BJ (cell line): ENCODE measurements at regions not wholly inside any gene's neighbourhood (a gene's known extent, or its start where the extent isn't known, plus 50 kb on each side); places are given as distances from the start of the nearest gene placed in this dataset.

Experiments used
- CTCF ChIA-PET: fragments of 350-600 bp; formaldehyde crosslinking; extraction: SDS; loops from one replicate; lab custom pipeline; 2021; ENCODE audit warnings: antibody characterized with exemption, inconsistent platforms; lab: Yijun Ruan, JAX
- POLR2A ChIA-PET: fragments of 300-600 bp; sonication (Branson Sonifier 250); formaldehyde crosslinking; extraction: SDS; loops from one replicate; lab custom pipeline; 2021; ENCODE audit warnings: antibody characterized with exemption; lab: Charles Lee
- DNase-seq: peaks from one replicate; pipeline ENCODE4 v3.0.0-alpha.2; 2011; ENCODE audit warnings: low read depth
- H3K27me3 ChIP-seq: 2 replicates; pipeline ENCODE4 v1.6.0; 2011; ENCODE audit warnings: low read length; ENCODE audit not compliant: control insufficient read depth, insufficient read depth
- H3K36me3 ChIP-seq: 2 replicates; pipeline ENCODE4 v1.5.1; 2011; ENCODE audit warnings: low read length; ENCODE audit not compliant: control insufficient read depth, insufficient read depth
- H3K4me3 ChIP-seq: 2 replicates; pipeline ENCODE4 v1.5.1; 2011; ENCODE audit warnings: low read depth, mild to moderate bottlenecking, control low read depth, low read length
- TF ChIP-seq, protein P1 (sequence below): IDR thresholded peaks from 2 replicates; pipeline ENCODE4 v1.5.1; 2011; ENCODE audit warnings: low read depth, mild to moderate bottlenecking, control low read depth, inconsistent platforms, low read length, moderate library complexity; ENCODE audit not compliant: insufficient read depth

DNA sequence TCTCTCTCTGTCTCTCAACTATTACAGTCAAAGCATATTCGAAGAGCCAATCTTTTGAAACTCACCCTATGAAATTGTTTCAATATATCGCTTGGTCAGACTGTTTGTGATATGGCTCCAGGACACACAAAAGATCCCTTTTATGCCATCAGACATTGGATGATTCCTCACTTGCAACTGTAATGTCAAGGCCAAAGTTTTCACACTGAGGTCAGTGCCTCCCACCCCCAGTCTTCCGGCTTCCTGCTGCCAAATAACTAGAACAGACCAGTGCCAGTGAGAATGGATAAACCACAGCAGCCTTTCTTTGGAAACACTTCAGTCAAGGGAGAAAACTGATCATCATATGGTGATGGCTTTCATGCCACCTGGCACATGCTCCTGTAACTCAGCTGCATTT lies 321.9 kb upstream of the ZFHX3 start:
- CTCF ChIA-PET, result no interaction called here
- TF ChIP-seq, protein P1, sequence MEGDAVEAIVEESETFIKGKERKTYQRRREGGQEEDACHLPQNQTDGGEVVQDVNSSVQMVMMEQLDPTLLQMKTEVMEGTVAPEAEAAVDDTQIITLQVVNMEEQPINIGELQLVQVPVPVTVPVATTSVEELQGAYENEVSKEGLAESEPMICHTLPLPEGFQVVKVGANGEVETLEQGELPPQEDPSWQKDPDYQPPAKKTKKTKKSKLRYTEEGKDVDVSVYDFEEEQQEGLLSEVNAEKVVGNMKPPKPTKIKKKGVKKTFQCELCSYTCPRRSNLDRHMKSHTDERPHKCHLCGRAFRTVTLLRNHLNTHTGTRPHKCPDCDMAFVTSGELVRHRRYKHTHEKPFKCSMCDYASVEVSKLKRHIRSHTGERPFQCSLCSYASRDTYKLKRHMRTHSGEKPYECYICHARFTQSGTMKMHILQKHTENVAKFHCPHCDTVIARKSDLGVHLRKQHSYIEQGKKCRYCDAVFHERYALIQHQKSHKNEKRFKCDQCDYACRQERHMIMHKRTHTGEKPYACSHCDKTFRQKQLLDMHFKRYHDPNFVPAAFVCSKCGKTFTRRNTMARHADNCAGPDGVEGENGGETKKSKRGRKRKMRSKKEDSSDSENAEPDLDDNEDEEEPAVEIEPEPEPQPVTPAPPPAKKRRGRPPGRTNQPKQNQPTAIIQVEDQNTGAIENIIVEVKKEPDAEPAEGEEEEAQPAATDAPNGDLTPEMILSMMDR, result no peak

DNA sequence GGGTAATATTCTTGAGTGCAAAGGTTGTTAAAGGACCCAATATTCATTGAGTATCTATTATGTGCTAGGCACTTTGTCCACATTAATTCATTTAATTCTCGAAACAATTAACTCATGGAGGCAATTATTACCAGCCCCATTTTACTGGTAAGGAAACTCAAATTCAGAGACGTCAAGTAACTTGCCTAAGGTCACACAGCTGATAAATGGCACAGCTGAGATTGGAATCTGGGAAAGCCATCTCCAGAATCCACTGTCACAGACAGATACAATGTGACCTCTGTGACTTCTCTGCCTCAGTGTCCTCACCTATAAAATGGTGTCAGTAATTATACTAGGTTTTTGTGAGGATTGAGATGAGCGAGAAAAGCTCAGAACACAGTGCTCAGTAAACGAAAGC lies 320.8 kb upstream of the ZFHX3 start:
- no peaks in the 10 kb centered on the region for H3K36me3 ChIP-seq
- TF ChIP-seq, protein P1, result no peak
- ChIA-PET POLR2A (no interaction called here), CTCF (interaction anchor here (0.7 to 1.3 kb wide), 2 partner anchors 16 to 23 kb away, joined by 3 to 4 read pairs; no protein-coding TSS in a partner anchor)
- no peak overlapping the region for H3K4me3 ChIP-seq
- no peak for DNase-seq
- no peaks in the 10 kb centered on the region for H3K27me3 ChIP-seq

More for the DNA sequence above, 321.9 kb upstream of the ZFHX3 start:
- H3K36me3 ChIP-seq, result no peaks in the 10 kb centered on the region
- no peak overlapping the region for H3K4me3 ChIP-seq
- DNase-seq, result no peak
- no peaks in the 10 kb centered on the region for H3K27me3 ChIP-seq
- POLR2A ChIA-PET, result no interaction called here

DNA sequence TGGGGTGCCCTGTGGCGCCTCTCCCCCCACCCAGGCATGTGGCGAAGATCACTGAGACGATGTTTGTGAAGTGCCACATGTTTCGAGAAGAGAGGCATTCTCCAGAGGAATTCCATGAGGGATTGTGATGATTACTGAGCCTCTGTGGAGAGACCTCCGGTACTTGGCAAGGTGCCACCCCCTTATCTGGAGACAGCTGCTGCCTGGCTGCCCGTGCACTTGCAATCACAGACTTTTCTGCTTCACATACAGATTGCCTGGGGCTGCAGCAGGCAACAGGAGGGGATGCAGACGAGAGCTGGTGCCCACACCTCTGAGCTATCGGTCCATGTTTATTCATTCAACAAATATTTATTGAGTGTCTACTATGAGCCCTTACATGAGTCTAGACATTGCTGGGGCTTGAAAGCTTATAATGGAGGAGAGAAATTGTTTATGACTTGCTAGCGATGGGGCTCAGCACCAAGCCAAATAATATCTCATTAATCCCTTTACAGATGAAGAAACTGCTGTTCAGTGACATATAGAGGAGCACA lies 317.2 kb upstream of the ZFHX3 start:
- Histone ChIP-seq H3K27me3 (no peaks in the 10 kb centered on the region), H3K36me3 (no peaks in the 10 kb centered on the region), H3K4me3 (no peak overlapping the region)
- TF ChIP-seq, protein P1, result no peak
- CTCF ChIA-PET, result no interaction called here
- no peak for DNase-seq
- POLR2A ChIA-PET, result no interaction called here

DNA sequence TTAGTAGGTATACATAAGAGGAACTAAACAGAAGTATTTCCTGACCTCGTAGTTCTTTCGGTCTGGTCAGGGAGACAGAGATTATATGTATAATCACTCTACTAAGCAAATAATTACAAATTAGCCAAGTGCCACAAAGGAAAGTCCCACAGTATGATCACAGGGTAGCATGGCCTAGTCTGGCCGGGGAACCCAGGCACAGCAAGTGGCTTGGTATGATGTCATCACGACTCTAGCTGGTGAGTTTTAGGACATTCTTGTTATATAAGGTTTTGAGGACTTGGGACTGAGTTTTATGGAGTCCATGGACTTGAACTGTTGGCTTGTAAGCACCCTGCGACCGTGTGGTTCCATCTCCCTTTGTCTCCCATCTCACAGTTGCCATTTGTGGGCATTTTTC lies 316.5 kb upstream of the ZFHX3 start:
- ChIA-PET CTCF (no interaction called here), POLR2A (no interaction called here)
- TF ChIP-seq, protein P1, result no peak
- Histone ChIP-seq H3K4me3 (no peak overlapping the region), H3K36me3 (no peaks in the 10 kb centered on the region), H3K27me3 (no peaks in the 10 kb centered on the region)
- DNase-seq, result no peak

DNA sequence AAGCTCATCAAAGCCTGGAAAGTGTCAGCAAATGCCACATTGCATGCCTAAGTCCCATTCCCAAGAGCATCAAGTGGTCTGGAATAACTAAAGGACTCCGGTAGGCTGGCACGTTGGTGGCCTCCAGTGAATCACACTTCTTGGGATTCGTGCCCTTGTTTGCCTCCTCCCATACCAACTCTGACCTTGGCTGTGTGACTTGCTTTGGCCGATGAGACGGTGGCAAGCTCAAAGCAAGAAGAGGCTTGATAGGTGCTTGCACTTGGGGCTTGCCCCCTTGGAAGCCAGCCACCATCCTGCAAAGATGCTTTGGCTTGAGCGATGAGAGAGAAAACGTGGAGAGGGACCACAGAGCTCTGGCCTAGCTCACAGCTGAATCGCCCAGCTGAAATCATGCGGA lies 313.1 kb upstream of the ZFHX3 start:
- no peak for DNase-seq
- Histone ChIP-seq H3K36me3 (no peaks in the 10 kb centered on the region), H3K4me3 (no peak overlapping the region), H3K27me3 (no peaks in the 10 kb centered on the region; the same call in 1 of the 2 replicates)
- POLR2A ChIA-PET, result no interaction called here
- CTCF ChIA-PET, result interaction anchor here (0.5 kb wide), 2 partner anchors 14 to 516 kb away, joined by 3 read pairs; no protein-coding TSS in a partner anchor
- TF ChIP-seq, protein P1, result no peak
